Liver (tissue), 3 donors: ENCODE measurements at regions not wholly inside any gene's neighbourhood (a gene's known extent, or its start where the extent isn't known, plus 50 kb on each side); places are given as distances from the start of the nearest gene placed in this dataset.

Source experiments
- CTCF ChIP-seq: fragments of 150-350 bp; IDR thresholded peaks from 2 replicates; pipeline ENCODE4 v1.5.1; 2017; ENCODE audit warnings: improper control_type of control experiment, low read depth, low read length; ENCODE audit not compliant: missing input control
- GABPA ChIP-seq, 2 donors: IDR thresholded peaks in 1 of 2; conservative IDR thresholded peaks in 1 of 2; 2 replicates each; pipeline ENCODE4 v1.6.1; 2016; ENCODE audit warnings: antibody characterized with exemption in 2 of 2, mild to moderate bottlenecking in 1 of 2, moderate library complexity in 1 of 2
- RAD21 ChIP-seq, 2 donors: IDR thresholded peaks; 2 replicates each; pipeline ENCODE4 v1.6.1; 2016; ENCODE audit warnings: antibody characterized with exemption in 2 of 2, mild to moderate bottlenecking in 2 of 2
- RXRA ChIP-seq, 2 donors: IDR thresholded peaks; 2 replicates each; pipeline ENCODE4 v1.6.1; 2017 to 2018; ENCODE audit warnings: antibody characterized with exemption in 2 of 2, mild to moderate bottlenecking in 1 of 2
- SP1 ChIP-seq: IDR thresholded peaks from 2 replicates; pipeline ENCODE4 v1.6.1; 2018; ENCODE audit warnings: antibody characterized with exemption, mild to moderate bottlenecking
- TAF1 ChIP-seq: conservative IDR thresholded peaks from 2 replicates; pipeline ENCODE4 v1.6.1; 2016; ENCODE audit warnings: antibody characterized with exemption, mild to moderate bottlenecking
- YY1 ChIP-seq: IDR thresholded peaks from 2 replicates; pipeline ENCODE4 v1.6.1; 2016; ENCODE audit warnings: antibody characterized with exemption, mild to moderate bottlenecking
- TF ChIP-seq, protein P1 (sequence below): IDR thresholded peaks from 2 replicates; pipeline ENCODE4 v1.6.1; 2016; ENCODE audit warnings: antibody characterized with exemption
- TF ChIP-seq, protein P2 (sequence below): IDR thresholded peaks from 2 replicates; pipeline ENCODE4 v1.6.1; 2016; ENCODE audit warnings: antibody characterized with exemption
- donor health status: healthy.
- donor health status: healthy.

- TF ChIP-seq CTCF = no peak
- TF ChIP-seq RXRA (IDR thresholded peaks at IDR 0.05) = no peak
- TF ChIP-seq RAD21 (IDR thresholded peaks at IDR 0.05) = no peak
- TF ChIP-seq GABPA (IDR thresholded peaks at IDR 0.05 in 1 of 2, conservative IDR thresholded peaks at IDR 0.05 in 1 of 2) = no peak
- no peak for TF ChIP-seq TAF1
- TF ChIP-seq, protein P1, sequence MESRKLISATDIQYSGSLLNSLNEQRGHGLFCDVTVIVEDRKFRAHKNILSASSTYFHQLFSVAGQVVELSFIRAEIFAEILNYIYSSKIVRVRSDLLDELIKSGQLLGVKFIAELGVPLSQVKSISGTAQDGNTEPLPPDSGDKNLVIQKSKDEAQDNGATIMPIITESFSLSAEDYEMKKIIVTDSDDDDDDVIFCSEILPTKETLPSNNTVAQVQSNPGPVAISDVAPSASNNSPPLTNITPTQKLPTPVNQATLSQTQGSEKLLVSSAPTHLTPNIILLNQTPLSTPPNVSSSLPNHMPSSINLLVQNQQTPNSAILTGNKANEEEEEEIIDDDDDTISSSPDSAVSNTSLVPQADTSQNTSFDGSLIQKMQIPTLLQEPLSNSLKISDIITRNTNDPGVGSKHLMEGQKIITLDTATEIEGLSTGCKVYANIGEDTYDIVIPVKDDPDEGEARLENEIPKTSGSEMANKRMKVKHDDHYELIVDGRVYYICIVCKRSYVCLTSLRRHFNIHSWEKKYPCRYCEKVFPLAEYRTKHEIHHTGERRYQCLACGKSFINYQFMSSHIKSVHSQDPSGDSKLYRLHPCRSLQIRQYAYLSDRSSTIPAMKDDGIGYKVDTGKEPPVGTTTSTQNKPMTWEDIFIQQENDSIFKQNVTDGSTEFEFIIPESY = no peak
- TF ChIP-seq YY1 = no peak
- TF ChIP-seq, protein P2, sequence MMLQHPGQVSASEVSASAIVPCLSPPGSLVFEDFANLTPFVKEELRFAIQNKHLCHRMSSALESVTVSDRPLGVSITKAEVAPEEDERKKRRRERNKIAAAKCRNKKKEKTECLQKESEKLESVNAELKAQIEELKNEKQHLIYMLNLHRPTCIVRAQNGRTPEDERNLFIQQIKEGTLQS = no peak
- no peak for TF ChIP-seq SP1
Measured at GRCh38 chr2:6475155-6475940, 390.4 kb downstream of the CMPK2 start.
